IMR-90 (cell line): ENCODE measurements at regions not wholly inside any gene's neighbourhood (a gene's known extent, or its start where the extent isn't known, plus 50 kb on each side); places are given as distances from the start of the nearest gene placed in this dataset.

ENCODE experiments used
- ATAC-seq: fragments of 200-7000 bp; cut with Tn5 transposase; 2 replicates; pipeline ENCODE4 v1.9.1; 2020; ENCODE audit warnings: low read depth, mild to moderate bottlenecking, moderate library complexity
- BruUV-seq: library from RNA; stranded (reverse); fragments of 400-500 nt; replicated peaks from 2 replicates; lab custom pipeline; 2021; lab: Mats Ljungman, UMichigan
- CTCF ChIA-PET: fragments of 300-600 bp; formaldehyde crosslinking; extraction: SDS; loops from one replicate; lab custom pipeline; 2021; ENCODE audit warnings: antibody characterized with exemption; lab: Yijun Ruan, JAX
- POLR2A ChIA-PET: fragments of 300-600 bp; sonication (Branson Sonifier 250); formaldehyde crosslinking; loops from one replicate; lab custom pipeline; 2022; ENCODE audit warnings: antibody characterized with exemption; ENCODE audit not compliant: unreplicated experiment; lab: Charles Lee
- DNase-seq: peaks from one replicate; pipeline ENCODE4 v3.0.0; 2013
- H2AFZ ChIP-seq: replicated peaks from 2 replicates; pipeline ENCODE3; 2013; ENCODE audit warnings: low read length, mild to moderate bottlenecking; ENCODE audit not compliant: poor library complexity
- H2AK5ac ChIP-seq: 2 replicates; pipeline ENCODE4 v1.6.1; 2013; ENCODE audit warnings: low read depth, low read length, inconsistent platforms
- H2AK9ac ChIP-seq: replicated peaks from 2 replicates; pipeline ENCODE3; 2013; ENCODE audit warnings: mild to moderate bottlenecking, low read depth, low read length, moderate library complexity; ENCODE audit not compliant: poor library complexity
- H2BK120ac ChIP-seq: 2 replicates; pipeline ENCODE4 v1.6.1; 2013; ENCODE audit warnings: low read depth, low read length, inconsistent platforms
- H2BK15ac ChIP-seq: 3 replicates; pipeline ENCODE4 v1.6.1; 2013; ENCODE audit warnings: low read depth, low read length, inconsistent platforms
- H2BK20ac ChIP-seq: 2 replicates; pipeline ENCODE4 v1.6.1; 2013; ENCODE audit warnings: low read depth, mild to moderate bottlenecking, inconsistent platforms, low read length, moderate library complexity
- H2BK5ac ChIP-seq: 2 replicates; pipeline ENCODE4 v1.6.1; 2013; ENCODE audit warnings: mild to moderate bottlenecking, low read depth, low read length, inconsistent platforms; ENCODE audit not compliant: poor library complexity, severe bottlenecking
- H3K14ac ChIP-seq: replicated peaks from 2 replicates; pipeline ENCODE4 v1.6.1; 2013; ENCODE audit warnings: low read depth, low read length, inconsistent platforms
- H3K18ac ChIP-seq: 2 replicates; pipeline ENCODE4 v1.6.1; 2013; ENCODE audit warnings: low read depth, low read length, control low read depth
- H3K23ac ChIP-seq: 2 replicates; pipeline ENCODE4 v1.6.1; 2013; ENCODE audit warnings: low read depth, low read length, inconsistent platforms
- H3K27ac ChIP-seq: 2 replicates; pipeline ENCODE4 v1.5.1; 2013; ENCODE audit warnings: mild to moderate bottlenecking, control low read depth, low read length; ENCODE audit not compliant: insufficient read depth
- H3K27me3 ChIP-seq: 2 replicates; pipeline ENCODE4 v1.6.1; 2013; ENCODE audit warnings: low read length; ENCODE audit not compliant: control insufficient read depth, insufficient read depth
- H3K36me3 ChIP-seq: 2 replicates; pipeline ENCODE4 v1.6.1; 2013; ENCODE audit warnings: low read length, mixed read lengths; ENCODE audit not compliant: control insufficient read depth, insufficient read depth
- H3K4ac ChIP-seq: 2 replicates; pipeline ENCODE4 v1.6.1; 2013; ENCODE audit warnings: low read depth, low read length, inconsistent platforms
- H3K4me1 ChIP-seq: 2 replicates; pipeline ENCODE4 v1.6.1; 2013; ENCODE audit warnings: low read length, mixed read lengths; ENCODE audit not compliant: control insufficient read depth, insufficient read depth
- H3K4me2 ChIP-seq: 2 replicates; pipeline ENCODE4 v1.6.1; 2013; ENCODE audit warnings: low read depth, mild to moderate bottlenecking, control low read depth, low read length, moderate library complexity
- H3K4me3 ChIP-seq: 2 replicates; pipeline ENCODE4 v1.5.1; 2013; ENCODE audit warnings: low read depth, mild to moderate bottlenecking, control low read depth, low read length, moderate library complexity; ENCODE audit not compliant: insufficient read depth
- H3K56ac ChIP-seq: 2 replicates; pipeline ENCODE4 v1.6.1; 2013; ENCODE audit warnings: low read length, inconsistent platforms; ENCODE audit not compliant: insufficient read depth; ENCODE audit errors: extremely low read depth
- H3K79me1 ChIP-seq, 2 experiments: 2 replicates each; pipeline ENCODE4 v1.6.1; 2013; ENCODE audit warnings: low read length in 2 of 2, inconsistent platforms in 1 of 2, low read depth in 1 of 2
- H3K9ac ChIP-seq: 2 replicates; pipeline ENCODE4 v1.6.1; 2013; ENCODE audit warnings: low read depth, low read length, control low read depth
- H3K9me1 ChIP-seq: 2 replicates; pipeline ENCODE4 v1.6.1; 2013; ENCODE audit warnings: low read length, inconsistent platforms; ENCODE audit not compliant: insufficient read depth
- H3K9me3 ChIP-seq: 2 replicates; pipeline ENCODE4 v1.6.1; 2013; ENCODE audit warnings: low read length; ENCODE audit not compliant: control insufficient read depth, insufficient read depth
- H4K20me1 ChIP-seq: 2 replicates; pipeline ENCODE4 v1.6.1; 2013; ENCODE audit warnings: low read length, inconsistent platforms; ENCODE audit not compliant: insufficient read depth
- H4K5ac ChIP-seq: 2 replicates; pipeline ENCODE4 v1.6.1; 2013; ENCODE audit warnings: mild to moderate bottlenecking, low read depth, low read length, control low read depth
- H4K8ac ChIP-seq, 2 experiments: 2 replicates each; pipeline ENCODE4 v1.6.1; 2013; ENCODE audit warnings: low read depth in 2 of 2, low read length in 2 of 2, control low read depth in 1 of 2, inconsistent platforms in 1 of 2
- H4K91ac ChIP-seq: 2 replicates; pipeline ENCODE4 v1.6.1; 2013; ENCODE audit warnings: low read depth, low read length, inconsistent platforms; ENCODE audit not compliant: insufficient read depth
- CEBPB ChIP-seq: IDR thresholded peaks from 2 replicates; pipeline ENCODE4 v1.6.1; 2012; ENCODE audit warnings: low read depth, low read length, improper control_type of control experiment
- ELK1 ChIP-seq: fragments of 150-350 bp; IDR thresholded peaks from 2 replicates; pipeline ENCODE4 v1.6.1; 2016; ENCODE audit warnings: low read depth, mild to moderate bottlenecking, low read length, moderate library complexity, borderline replicate concordance
- MXI1 ChIP-seq: IDR thresholded peaks from 2 replicates; pipeline ENCODE4 v1.6.1; 2012; ENCODE audit warnings: low read depth, mild to moderate bottlenecking, low read length, moderate library complexity, borderline replicate concordance
- NFE2L2 ChIP-seq: fragments of 150-350 bp; IDR thresholded peaks from 2 replicates; pipeline ENCODE4 v1.6.1; 2016; ENCODE audit warnings: low read depth, mild to moderate bottlenecking, low read length
- POLR2A ChIP-seq: IDR thresholded peaks from 2 replicates; pipeline ENCODE4 v1.6.1; 2012; ENCODE audit warnings: mild to moderate bottlenecking, low read depth, low read length
- RFX5 ChIP-seq: IDR thresholded peaks from 2 replicates; pipeline ENCODE4 v1.8.0; 2012; ENCODE audit warnings: low read depth, mild to moderate bottlenecking, low read length, moderate library complexity
- SMC3 ChIP-seq: fragments of 150-350 bp; IDR thresholded peaks from 2 replicates; pipeline ENCODE4 v1.6.1; 2016; ENCODE audit warnings: low read depth, mild to moderate bottlenecking, antibody characterized with exemption, low read length, moderate library complexity
- WGBS, 2 experiments: methylation state at CpG; one replicate each; pipeline versions ENCODE4 v1.1.5 to v1.1.7; 2013; ENCODE audit warnings: missing lambda C conversion rate in 2 of 2; ENCODE audit not compliant: insufficient read length in 1 of 2; ENCODE audit errors: extremely low coverage in 2 of 2; 5-methylcytosine and 5-hydroxymethylcytosine counted together
- dilution Hi-C: fragments of 300-500 bp; cut with HindIII; formaldehyde crosslinking; loops from one replicate; pipeline ENCODE4 v1.14.3; 2018; ENCODE audit warnings: low sequenced_read_pairs; ENCODE audit not compliant: unreplicated experiment
- in situ Hi-C: fragments of 300-500 bp; cut with MboI; formaldehyde crosslinking; loops from 3 replicates; pipeline ENCODE4 v1.14.3; 2019; ENCODE audit warnings: low sequenced_read_pairs, inconsistent platforms, mixed read lengths
- intact Hi-C: fragments of 100-400 bp; cut with micrococcal nuclease; formaldehyde crosslinking; loops from 2 replicates; pipeline ENCODE4 v1.10.0; 2022

GRCh38 chr1:242890192-242890741 lies 364.8 kb downstream of the CEP170 start:
- Histone ChIP-seq H3K79me1 (no peaks in the 10 kb centered on the region), H3K9me3 (0 out of 2 replicates have a peak, but pooled peaks cover 2% of the 10 kb centered on the region), H2BK5ac (no peak overlapping the region), H3K27me3 (no peaks in the 10 kb centered on the region), H3K4ac (no peak overlapping the region), H4K91ac (no peak overlapping the region), H3K4me1 (no peaks in the 10 kb centered on the region), H2AK5ac (no peak overlapping the region), H3K9me1 (no peaks in the 10 kb centered on the region), H2AK9ac (no peak overlapping the region), H3K36me3 (no peaks in the 10 kb centered on the region), H3K23ac (no peak overlapping the region), H4K20me1 (no peaks in the 10 kb centered on the region), H3K9ac (no peak overlapping the region), H2BK20ac (no peak overlapping the region), H3K56ac (no peak overlapping the region), H4K8ac (no peak overlapping the region), H3K4me3 (no peak overlapping the region), H3K4me2 (no peak overlapping the region), H4K5ac (no peak overlapping the region), H3K27ac (no peak overlapping the region), H2BK15ac (no peak overlapping the region), H2AFZ (no peak overlapping the region), H3K18ac (no peak overlapping the region), H3K14ac (no peak overlapping the region), H2BK120ac (no peak overlapping the region)
- TF ChIP-seq ELK1 (no peak), NFE2L2 (no peak), MXI1 (no peak), POLR2A (no peak), CEBPB (no peak), SMC3 (no peak), RFX5 (no peak)
- dilution Hi-C loops, result no loop called here
- POLR2A ChIA-PET, result no interaction called here
- ATAC-seq (no peak), DNase-seq (no peak)
- intact Hi-C loops, result no loop called here
- CTCF ChIA-PET, result no interaction called here
- in situ Hi-C loops, result no loop called here
- 7% methylated on average over 12 of the region's 42 CpGs; no CpG with 5 or more reads in 1 of the 2 experiments for WGBS, 2 experiments
- no TSS peak for BruUV-seq
